Fibroblast of mammary gland (primary cell): ENCODE measurements at regions not wholly inside any gene's neighbourhood (a gene's known extent, or its start where the extent isn't known, plus 50 kb on each side); places are given as distances from the start of the nearest gene placed in this dataset.

Experiments
- DNase-seq: peaks from one replicate; pipeline ENCODE4 v3.0.0-alpha.2; 2010; ENCODE audit warnings: low read depth
- H3K4me3 ChIP-seq: 2 replicates; pipeline ENCODE4 v1.5.1; 2011; ENCODE audit warnings: low read depth, mild to moderate bottlenecking, low read length, moderate library complexity; ENCODE audit not compliant: control insufficient read depth
- TF ChIP-seq, protein P1 (sequence below): conservative IDR thresholded peaks from 2 replicates; pipeline ENCODE4 v1.5.1; 2011; ENCODE audit warnings: low read depth, low read length, inconsistent platforms; ENCODE audit not compliant: control insufficient read depth, insufficient read depth

DNA sequence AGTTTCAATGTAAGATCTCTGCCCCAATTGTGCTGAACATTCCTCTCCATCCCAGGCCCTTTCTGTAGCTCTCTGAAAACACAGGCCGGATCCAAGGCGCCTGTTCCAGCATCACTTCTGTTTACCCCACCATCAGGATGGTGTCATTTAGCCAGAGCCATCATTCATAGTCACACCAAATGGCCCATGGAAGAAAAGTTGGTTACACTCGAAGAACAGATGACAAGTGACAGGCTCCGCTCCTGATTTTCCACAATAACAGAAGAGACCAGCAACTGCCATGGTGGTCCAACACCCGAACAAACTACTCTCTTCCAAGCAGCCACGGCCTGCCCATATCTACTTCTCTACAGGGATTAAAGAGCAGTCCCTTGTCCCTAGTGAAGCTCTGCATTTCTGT lies 59.9 kb upstream of the PROX1 start:
- TF ChIP-seq, protein P1, sequence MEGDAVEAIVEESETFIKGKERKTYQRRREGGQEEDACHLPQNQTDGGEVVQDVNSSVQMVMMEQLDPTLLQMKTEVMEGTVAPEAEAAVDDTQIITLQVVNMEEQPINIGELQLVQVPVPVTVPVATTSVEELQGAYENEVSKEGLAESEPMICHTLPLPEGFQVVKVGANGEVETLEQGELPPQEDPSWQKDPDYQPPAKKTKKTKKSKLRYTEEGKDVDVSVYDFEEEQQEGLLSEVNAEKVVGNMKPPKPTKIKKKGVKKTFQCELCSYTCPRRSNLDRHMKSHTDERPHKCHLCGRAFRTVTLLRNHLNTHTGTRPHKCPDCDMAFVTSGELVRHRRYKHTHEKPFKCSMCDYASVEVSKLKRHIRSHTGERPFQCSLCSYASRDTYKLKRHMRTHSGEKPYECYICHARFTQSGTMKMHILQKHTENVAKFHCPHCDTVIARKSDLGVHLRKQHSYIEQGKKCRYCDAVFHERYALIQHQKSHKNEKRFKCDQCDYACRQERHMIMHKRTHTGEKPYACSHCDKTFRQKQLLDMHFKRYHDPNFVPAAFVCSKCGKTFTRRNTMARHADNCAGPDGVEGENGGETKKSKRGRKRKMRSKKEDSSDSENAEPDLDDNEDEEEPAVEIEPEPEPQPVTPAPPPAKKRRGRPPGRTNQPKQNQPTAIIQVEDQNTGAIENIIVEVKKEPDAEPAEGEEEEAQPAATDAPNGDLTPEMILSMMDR, result no peak
- DNase-seq, result no peak
- H3K4me3 ChIP-seq, result no peak overlapping the region

GRCh38 chr1:213929398-213929797 lies 58.4 kb upstream of the PROX1 start:
- DNase-seq, result no peak
- H3K4me3 ChIP-seq, result no peak overlapping the region
- TF ChIP-seq, protein P1, result no peak

GRCh38 chr1:213931836-213932235 lies 55.9 kb upstream of the PROX1 start:
- TF ChIP-seq, protein P1, result no peak
- DNase-seq, result no peak
- H3K4me3 ChIP-seq, result no peak overlapping the region

- H3K4me3 ChIP-seq, result no peak overlapping the region
- TF ChIP-seq, protein P1, result no peak
- DNase-seq, result no peak
Observed at GRCh38 chr1:213933336-213933735, 54.4 kb upstream of the PROX1 start.

- H3K4me3 ChIP-seq, result no peak overlapping the region
- peak; percentile 1 for DNase-seq
- TF ChIP-seq, protein P1, result no peak
Observed at GRCh38 chr1:213934649-213935048, 53.1 kb upstream of the PROX1 start.

- TF ChIP-seq, protein P1, result no peak
- no peak overlapping the region for H3K4me3 ChIP-seq
- DNase-seq, result no peak
Observed at GRCh38 chr1:213936571-213936970, 51.2 kb upstream of the PROX1 start.
